GM12878 (cell line): ENCODE measurements at regions not wholly inside any gene's neighbourhood (a gene's known extent, or its start where the extent isn't known, plus 50 kb on each side); places are given as distances from the start of the nearest gene placed in this dataset.

Experiments used
- ATAC-seq: fragments of 200-7000 bp; cut with Tn5 transposase; 3 replicates; pipeline ENCODE4 v1.9.1; 2020; ENCODE audit warnings: mild to moderate bottlenecking, moderate library complexity
- BruUV-seq: library from RNA; stranded (reverse); fragments of 400-500 nt; replicated peaks from 2 replicates; lab custom pipeline; 2021; lab: Mats Ljungman, UMichigan
- CTCF ChIA-PET: fragments of 300-600 bp; sonication (Branson Sonifier 250); formaldehyde crosslinking; extraction: SDS; loops from one replicate; lab custom pipeline; 2021; ENCODE audit warnings: inconsistent platforms; lab: Yijun Ruan, JAX
- POLR2A ChIA-PET: fragments of 350-600 bp; formaldehyde crosslinking; extraction: SDS; loops from one replicate; lab custom pipeline; 2021; ENCODE audit warnings: inconsistent platforms; lab: Charles Lee
- RAD21 ChIA-PET: fragments of 300-600 bp; sonication (Branson Sonifier 250); formaldehyde crosslinking; loops from one replicate; lab custom pipeline; 2023; ENCODE audit warnings: antibody characterized with exemption; ENCODE audit not compliant: unreplicated experiment; lab: Charles Lee
- SMC1A ChIA-PET: fragments of 300-600 bp; sonication (Branson Sonifier 250); formaldehyde crosslinking; loops from one replicate; lab custom pipeline; 2023; ENCODE audit not compliant: unreplicated experiment, uncharacterized antibody; lab: Charles Lee
- DNase-seq: peaks from one replicate; pipeline ENCODE4 v3.0.0-alpha.2; 2011; ENCODE audit warnings: low read depth, low spot score
- FAIRE-seq: peaks from 3 replicates; lab custom pipeline; 2011; peaks lifted over from hg19 to GRCh38; lab: Jason Lieb, UNC
- H2AFZ ChIP-seq: 2 replicates; pipeline ENCODE4 v1.6.0; 2011; ENCODE audit warnings: low read depth, low read length, control low read depth; ENCODE audit not compliant: control insufficient read depth
- H3K27ac ChIP-seq: 2 replicates; pipeline ENCODE4 v1.5.1; 2011; ENCODE audit warnings: control low read depth; ENCODE audit not compliant: control insufficient read depth, insufficient read depth
- H3K27me3 ChIP-seq, 2 experiments: replicated peaks in 1 of 2; 2 replicates each; pipeline versions ENCODE4 v1.6.0 to v1.6.1; 2011; ENCODE audit warnings: low read length in 1 of 2; ENCODE audit not compliant: control insufficient read depth in 2 of 2, insufficient read depth in 2 of 2
- H3K36me3 ChIP-seq, 2 experiments: 2 replicates each; pipeline ENCODE4 v1.5.1; 2011; ENCODE audit warnings: low read length in 1 of 2; ENCODE audit not compliant: control insufficient read depth in 2 of 2, insufficient read depth in 2 of 2
- H3K4me1 ChIP-seq: 2 replicates; pipeline ENCODE4 v1.6.1; 2011; ENCODE audit warnings: mild to moderate bottlenecking, low read length, moderate library complexity, mixed read lengths; ENCODE audit not compliant: control insufficient read depth, insufficient read depth
- H3K4me2 ChIP-seq: 2 replicates; pipeline ENCODE4 v1.6.0; 2011; ENCODE audit warnings: control low read depth; ENCODE audit not compliant: control insufficient read depth, insufficient read depth
- H3K4me3 ChIP-seq: fragments of 200-600 bp; sonication (generic); 2 replicates; pipeline ENCODE4 v1.5.1; 2016
- H3K79me2 ChIP-seq: 2 replicates; pipeline ENCODE4 v1.6.0; 2011; ENCODE audit warnings: low read length; ENCODE audit not compliant: control insufficient read depth, insufficient read depth
- H3K9ac ChIP-seq: 2 replicates; pipeline ENCODE4 v1.8.0; 2011; ENCODE audit warnings: low read length, control low read depth, mixed read lengths; ENCODE audit not compliant: control insufficient read depth, insufficient read depth
- H3K9me3 ChIP-seq: replicated peaks from 3 replicates; pipeline ENCODE4 v1.5.1; 2011; ENCODE audit warnings: mild to moderate bottlenecking, low read length; ENCODE audit not compliant: control insufficient read depth, insufficient read depth
- H4K20me1 ChIP-seq: 2 replicates; pipeline ENCODE4 v1.6.0; 2011; ENCODE audit not compliant: control insufficient read depth, insufficient read depth
- FOXK2 ChIP-seq: fragments of 450-650 bp; IDR thresholded peaks from 2 replicates; pipeline ENCODE4 v1.6.1; 2017; ENCODE audit warnings: mild to moderate bottlenecking, moderate library complexity
- RUNX3 ChIP-seq: IDR thresholded peaks from 2 replicates; pipeline ENCODE4 v1.6.1; 2012; ENCODE audit warnings: low read length, inconsistent platforms
- SREBF1 ChIP-seq: IDR thresholded peaks from 2 replicates; pipeline ENCODE4 v1.6.1; 2012; ENCODE audit warnings: mild to moderate bottlenecking, low read length
- ZNF274 ChIP-seq: IDR thresholded peaks from one replicate; pipeline ENCODE4 v1.8.0; 2011; ENCODE audit not compliant: insufficient read length, insufficient read depth
- ZSCAN29 ChIP-seq: fragments of 450-650 bp; IDR thresholded peaks from 2 replicates; pipeline ENCODE4 v1.6.1; 2017; ENCODE audit warnings: mild to moderate bottlenecking, moderate library complexity
- WGBS: methylation state at CpG from one replicate; pipeline ENCODE4 v1.1.6; 2016; ENCODE audit warnings: low lambda C conversion rate; ENCODE audit not compliant: insufficient replicate concordance, insufficient coverage; ENCODE audit errors: missing lambda C conversion rate; 5-methylcytosine and 5-hydroxymethylcytosine counted together
- in situ Hi-C: fragments of 300-500 bp; cut with MboI; formaldehyde crosslinking; loops from 9 replicates; pipeline ENCODE4 v1.14.3; 2018; ENCODE audit warnings: mixed read lengths
- intact Hi-C: fragments of 100-400 bp; cut with micrococcal nuclease; formaldehyde crosslinking; loops from one replicate; pipeline ENCODE4 v1.14.2; 2022; ENCODE audit not compliant: unreplicated experiment
- TF ChIP-seq, protein P1 (sequence below): IDR thresholded peaks from 2 replicates; pipeline ENCODE4 v1.6.1; 2012; ENCODE audit warnings: mild to moderate bottlenecking, low read depth, low read length
- TF ChIP-seq, protein P2 (sequence below): IDR thresholded peaks from 2 replicates; pipeline ENCODE4 v1.6.1; 2012; ENCODE audit warnings: low read depth, low read length, improper control_type of control experiment
- TF ChIP-seq, protein P3 (sequence below): fragments of 150-350 bp; IDR thresholded peaks from 2 replicates; pipeline ENCODE4 v1.6.1; 2014; ENCODE audit warnings: mild to moderate bottlenecking, low read depth, low read length

DNA sequence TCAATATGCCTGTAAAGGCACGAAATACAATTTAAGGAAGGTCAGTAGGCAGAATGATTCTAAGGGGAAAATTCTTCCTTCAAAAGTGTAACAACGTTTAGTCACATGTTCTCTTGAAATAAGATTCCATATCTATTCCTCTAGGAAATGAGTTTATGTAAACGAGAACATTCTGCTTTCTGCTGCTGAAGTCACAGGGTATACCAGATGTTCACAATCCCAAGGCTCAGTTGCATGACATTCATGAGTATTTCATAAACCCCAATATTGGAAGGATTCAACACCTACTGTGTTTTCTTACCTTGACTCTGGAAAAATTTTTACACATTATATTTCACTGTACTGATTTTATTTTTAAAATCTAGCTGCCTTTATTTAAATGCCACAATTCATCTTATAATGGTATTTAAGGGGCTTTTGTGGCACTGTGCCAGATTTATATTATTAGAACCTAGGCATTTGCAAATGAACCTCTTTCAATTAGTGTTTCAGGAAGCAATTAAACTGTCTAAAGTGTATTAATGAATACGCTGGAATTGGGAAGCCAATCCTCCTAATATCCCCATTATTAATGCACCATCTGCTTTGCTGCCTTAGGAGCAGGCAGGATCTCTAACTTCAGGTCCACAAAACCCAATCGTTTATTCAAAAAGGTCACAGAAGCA is 542.6 kb upstream of the KLHL29 start:
- TF ChIP-seq FOXK2 (no peak), RUNX3 (no peak), ZSCAN29 (no peak), ZNF274 (no peak), SREBF1 (no peak)
- TF ChIP-seq, protein P1, sequence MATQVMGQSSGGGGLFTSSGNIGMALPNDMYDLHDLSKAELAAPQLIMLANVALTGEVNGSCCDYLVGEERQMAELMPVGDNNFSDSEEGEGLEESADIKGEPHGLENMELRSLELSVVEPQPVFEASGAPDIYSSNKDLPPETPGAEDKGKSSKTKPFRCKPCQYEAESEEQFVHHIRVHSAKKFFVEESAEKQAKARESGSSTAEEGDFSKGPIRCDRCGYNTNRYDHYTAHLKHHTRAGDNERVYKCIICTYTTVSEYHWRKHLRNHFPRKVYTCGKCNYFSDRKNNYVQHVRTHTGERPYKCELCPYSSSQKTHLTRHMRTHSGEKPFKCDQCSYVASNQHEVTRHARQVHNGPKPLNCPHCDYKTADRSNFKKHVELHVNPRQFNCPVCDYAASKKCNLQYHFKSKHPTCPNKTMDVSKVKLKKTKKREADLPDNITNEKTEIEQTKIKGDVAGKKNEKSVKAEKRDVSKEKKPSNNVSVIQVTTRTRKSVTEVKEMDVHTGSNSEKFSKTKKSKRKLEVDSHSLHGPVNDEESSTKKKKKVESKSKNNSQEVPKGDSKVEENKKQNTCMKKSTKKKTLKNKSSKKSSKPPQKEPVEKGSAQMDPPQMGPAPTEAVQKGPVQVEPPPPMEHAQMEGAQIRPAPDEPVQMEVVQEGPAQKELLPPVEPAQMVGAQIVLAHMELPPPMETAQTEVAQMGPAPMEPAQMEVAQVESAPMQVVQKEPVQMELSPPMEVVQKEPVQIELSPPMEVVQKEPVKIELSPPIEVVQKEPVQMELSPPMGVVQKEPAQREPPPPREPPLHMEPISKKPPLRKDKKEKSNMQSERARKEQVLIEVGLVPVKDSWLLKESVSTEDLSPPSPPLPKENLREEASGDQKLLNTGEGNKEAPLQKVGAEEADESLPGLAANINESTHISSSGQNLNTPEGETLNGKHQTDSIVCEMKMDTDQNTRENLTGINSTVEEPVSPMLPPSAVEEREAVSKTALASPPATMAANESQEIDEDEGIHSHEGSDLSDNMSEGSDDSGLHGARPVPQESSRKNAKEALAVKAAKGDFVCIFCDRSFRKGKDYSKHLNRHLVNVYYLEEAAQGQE, result no peak
- TF ChIP-seq, protein P2, sequence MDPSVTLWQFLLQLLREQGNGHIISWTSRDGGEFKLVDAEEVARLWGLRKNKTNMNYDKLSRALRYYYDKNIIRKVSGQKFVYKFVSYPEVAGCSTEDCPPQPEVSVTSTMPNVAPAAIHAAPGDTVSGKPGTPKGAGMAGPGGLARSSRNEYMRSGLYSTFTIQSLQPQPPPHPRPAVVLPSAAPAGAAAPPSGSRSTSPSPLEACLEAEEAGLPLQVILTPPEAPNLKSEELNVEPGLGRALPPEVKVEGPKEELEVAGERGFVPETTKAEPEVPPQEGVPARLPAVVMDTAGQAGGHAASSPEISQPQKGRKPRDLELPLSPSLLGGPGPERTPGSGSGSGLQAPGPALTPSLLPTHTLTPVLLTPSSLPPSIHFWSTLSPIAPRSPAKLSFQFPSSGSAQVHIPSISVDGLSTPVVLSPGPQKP, result no peak
- TF ChIP-seq, protein P3, sequence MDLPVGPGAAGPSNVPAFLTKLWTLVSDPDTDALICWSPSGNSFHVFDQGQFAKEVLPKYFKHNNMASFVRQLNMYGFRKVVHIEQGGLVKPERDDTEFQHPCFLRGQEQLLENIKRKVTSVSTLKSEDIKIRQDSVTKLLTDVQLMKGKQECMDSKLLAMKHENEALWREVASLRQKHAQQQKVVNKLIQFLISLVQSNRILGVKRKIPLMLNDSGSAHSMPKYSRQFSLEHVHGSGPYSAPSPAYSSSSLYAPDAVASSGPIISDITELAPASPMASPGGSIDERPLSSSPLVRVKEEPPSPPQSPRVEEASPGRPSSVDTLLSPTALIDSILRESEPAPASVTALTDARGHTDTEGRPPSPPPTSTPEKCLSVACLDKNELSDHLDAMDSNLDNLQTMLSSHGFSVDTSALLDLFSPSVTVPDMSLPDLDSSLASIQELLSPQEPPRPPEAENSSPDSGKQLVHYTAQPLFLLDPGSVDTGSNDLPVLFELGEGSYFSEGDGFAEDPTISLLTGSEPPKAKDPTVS, result no peak
- ChIA-PET POLR2A (interaction anchor here (0.6 kb wide), 1 partner anchor 10 kb away, joined by 3 read pairs; no protein-coding TSS in a partner anchor), SMC1A (no interaction called here), CTCF (no interaction called here), RAD21 (no interaction called here)
- Histone ChIP-seq H3K27ac (no peak overlapping the region), H3K9me3 (no peaks in the 10 kb centered on the region), H3K4me3 (no peak overlapping the region), H2AFZ (no peak overlapping the region), H3K4me1 (no peaks in the 10 kb centered on the region), H3K4me2 (no peak overlapping the region), H4K20me1 (no peaks in the 10 kb centered on the region), H3K79me2 (no peaks in the 10 kb centered on the region), H3K27me3 (no peaks in the 10 kb centered on the region), H3K36me3 (no peaks in the 10 kb centered on the region), H3K9ac (no peak overlapping the region)
- intact Hi-C loops, result no loop called here
- no TSS peak for BruUV-seq
- 7% methylated on average over 5 of the region's 5 CpGs for WGBS
- DNase-seq, result no peak
- FAIRE-seq, result no peak
- in situ Hi-C loops, result no loop called here
- ATAC-seq, result no peak
